NCI-H226 (cell line): ENCODE measurements at regions not wholly inside any gene's neighbourhood (a gene's known extent, or its start where the extent isn't known, plus 50 kb on each side); places are given as distances from the start of the nearest gene placed in this dataset.

Experiments
- DNase-seq: peaks from one replicate; pipeline ENCODE4 v3.0.0-alpha.2; 2015

DNA sequence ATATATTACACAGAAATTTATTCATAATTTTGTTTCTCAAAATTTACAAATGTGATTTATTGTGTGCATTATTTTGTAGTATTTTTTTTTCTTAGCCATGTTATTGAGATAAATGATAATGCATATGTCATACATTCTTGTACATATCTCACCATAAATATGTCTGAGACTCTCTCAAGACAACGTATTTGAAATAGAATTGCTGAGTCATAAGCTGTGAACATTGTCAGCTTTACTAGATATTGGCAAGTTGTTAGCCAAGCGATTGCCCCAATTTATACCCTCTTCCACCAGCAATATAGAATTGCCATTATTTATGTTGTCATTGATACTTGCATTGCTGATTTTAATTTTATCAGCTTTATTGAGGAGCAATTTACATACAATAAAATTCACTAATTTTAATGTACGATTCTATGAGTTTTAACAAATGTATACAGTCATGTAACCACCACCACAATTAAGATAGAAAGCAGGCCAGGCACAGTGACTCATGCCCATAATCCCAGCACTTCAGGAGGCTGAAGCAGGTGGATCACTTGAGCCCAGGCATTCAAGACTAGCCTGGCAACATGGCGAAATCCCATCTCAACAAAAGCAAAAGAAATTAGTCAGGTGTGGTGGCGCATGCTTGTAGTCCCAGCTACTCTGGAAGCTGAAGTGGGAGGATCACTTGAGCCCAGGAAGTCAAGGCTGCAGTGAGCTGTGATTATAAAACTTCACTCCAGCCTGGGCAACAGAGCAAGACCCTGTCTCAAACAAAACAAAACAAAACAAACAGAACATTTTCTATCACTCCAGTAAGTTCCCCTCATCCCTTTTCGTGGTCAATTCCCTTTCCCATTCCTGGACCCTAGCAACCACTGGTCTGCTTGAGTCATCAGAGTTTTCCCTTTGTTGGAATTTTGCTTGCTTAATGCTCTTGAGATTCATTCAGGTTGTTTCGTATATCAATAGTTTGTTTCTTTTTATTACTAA, 373.1 kb downstream of the MFSD1 start:
- DNase-seq: peak; percentile 45

DNA sequence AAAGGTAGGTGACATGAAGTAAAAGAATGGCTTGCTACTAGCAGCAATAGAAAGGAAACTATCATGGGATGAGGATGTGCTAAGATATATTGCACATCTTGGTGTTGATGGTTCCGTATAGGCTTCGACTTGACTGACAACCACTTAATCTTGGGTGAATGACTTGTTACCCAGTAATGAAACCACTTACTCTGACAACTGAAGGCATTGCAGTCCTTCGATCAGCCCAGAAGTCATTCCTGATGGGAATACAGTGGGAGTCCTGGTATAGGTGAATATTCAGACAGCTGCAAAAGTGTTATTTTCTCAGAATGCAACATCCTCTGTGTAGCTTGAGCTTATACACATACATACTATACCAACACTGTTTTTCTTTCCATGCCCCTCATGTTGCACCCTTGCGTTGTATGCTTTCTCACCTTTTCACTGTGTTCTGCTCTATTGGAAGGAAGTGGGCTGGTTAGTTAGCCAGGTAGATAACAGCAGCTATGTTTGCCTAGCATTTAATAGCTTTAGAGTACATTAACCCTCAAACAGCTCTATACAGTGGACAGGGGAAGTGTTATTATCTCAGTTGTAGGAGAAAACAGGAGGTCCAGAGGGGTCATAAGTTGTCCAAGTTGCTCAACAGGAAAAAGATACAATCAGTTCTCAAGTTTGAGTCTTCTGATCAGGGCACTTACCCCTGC, 376.5 kb downstream of the MFSD1 start:
- no peak for DNase-seq

GRCh38 chr3:159182961-159183360, 381.1 kb downstream of the MFSD1 start:
- no peak for DNase-seq

GRCh38 chr3:159185443-159186050, 383.7 kb downstream of the MFSD1 start:
- no peak for DNase-seq

DNA sequence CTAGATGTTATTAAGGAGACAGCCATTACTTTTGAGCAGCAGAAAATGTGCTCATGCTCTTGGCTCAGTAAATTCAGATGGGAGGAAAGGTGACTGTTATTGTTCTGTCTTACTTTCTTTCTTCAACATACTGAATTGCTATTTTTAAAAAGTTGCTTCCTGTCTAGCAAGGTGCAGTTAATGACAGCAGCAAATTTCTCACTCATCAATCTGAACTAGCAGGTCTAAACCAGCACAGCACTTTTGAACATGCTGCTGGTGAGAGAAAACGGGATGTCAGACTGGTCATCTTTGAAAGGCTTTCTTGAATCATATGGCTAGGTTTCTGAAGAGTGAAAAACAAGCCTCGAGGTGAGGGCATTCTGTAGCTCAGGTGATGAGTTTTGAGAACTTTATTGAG, 384.7 kb downstream of the MFSD1 start:
- no peak for DNase-seq

GRCh38 chr3:159187232-159187631, 385.4 kb downstream of the MFSD1 start:
- DNase-seq: no peak

DNA sequence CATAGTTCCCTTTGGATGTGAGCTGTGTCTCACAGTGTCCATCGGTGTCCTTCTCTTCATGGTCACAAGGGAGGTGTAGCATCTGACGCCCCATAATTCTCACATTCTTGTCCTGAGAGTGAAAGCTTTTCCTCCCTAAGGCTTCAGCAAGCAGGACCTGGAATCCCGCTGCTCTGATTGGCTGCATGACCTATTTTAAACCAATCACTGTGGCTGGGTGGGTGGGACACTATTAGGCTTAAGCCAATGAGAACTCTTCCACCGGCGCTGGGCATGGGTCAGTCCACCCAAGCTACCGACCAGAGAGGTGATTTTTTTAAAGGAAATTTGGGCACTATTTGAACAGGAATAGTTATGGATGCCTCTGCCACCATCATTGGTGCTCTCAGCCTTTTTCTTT, 385.9 kb downstream of the MFSD1 start:
- no peak for DNase-seq

DNA sequence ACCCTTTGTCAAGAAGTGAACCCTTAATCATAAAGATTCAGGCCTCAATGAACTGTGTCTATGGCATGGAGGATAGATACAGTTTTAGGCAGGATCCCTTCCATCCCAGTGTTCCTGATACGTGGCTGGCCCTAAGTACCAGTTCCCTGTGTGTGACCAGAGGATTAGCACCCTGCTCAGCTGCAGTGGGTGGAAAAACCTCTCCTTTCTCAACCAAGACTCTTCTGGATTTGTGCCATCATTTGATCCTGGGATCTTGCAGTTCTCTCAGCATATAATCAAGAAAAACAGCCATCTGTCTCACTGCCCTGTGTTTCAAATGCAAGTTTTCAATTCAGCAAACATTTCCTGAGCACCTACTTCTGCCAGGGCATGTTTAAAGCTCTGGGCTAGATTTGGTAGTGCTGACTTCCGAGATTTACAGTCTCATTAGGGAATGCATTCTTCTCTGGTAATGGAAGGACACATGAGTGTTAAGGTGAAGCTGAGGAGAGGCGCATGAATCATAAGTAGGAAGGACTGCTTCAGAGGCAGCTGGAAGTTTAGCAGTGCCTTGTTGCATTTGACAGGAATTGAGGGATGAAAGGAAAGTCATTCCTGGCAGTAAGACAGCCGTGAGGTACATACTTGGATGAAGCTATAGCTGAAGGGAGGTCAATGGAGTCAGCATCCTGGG, 388.3 kb downstream of the MFSD1 start:
- peak; percentile 79 for DNase-seq

- DNase-seq: peak; percentile 77
Measured at GRCh38 chr3:159191447-159191846, 389.6 kb downstream of the MFSD1 start.

- DNase-seq: peak; percentile 20
Measured at GRCh38 chr3:159196359-159196758, 394.5 kb downstream of the MFSD1 start.

- peak; percentile 86 for DNase-seq
Measured at GRCh38 chr3:159200176-159200575, 398.3 kb downstream of the MFSD1 start.

DNA sequence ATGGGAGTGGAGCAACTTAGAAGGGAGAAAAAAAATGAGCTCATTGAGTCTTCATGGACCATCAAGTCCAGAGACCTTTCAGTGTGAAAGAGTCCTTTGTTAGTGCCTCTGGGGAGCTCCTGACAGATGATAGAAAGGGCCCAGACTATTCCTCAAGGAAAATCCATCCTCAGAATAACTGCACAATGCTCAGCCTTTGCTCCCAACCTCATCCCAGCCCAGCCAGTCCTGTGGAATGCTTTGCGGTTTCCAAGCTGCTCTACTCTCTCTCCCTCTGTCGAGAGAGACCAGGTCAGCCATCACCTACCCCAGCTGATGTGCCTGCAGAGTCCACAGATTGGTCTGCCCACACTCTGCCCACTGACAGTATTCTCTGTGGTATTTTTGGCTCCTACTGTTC, 406.2 kb downstream of the MFSD1 start:
- DNase-seq: peak; percentile 58

- no peak for DNase-seq
Measured at GRCh38 chr3:159209459-159209858, 407.6 kb downstream of the MFSD1 start.

- DNase-seq: no peak
Measured at GRCh38 chr3:159210336-159210735, 408.5 kb downstream of the MFSD1 start.

DNA sequence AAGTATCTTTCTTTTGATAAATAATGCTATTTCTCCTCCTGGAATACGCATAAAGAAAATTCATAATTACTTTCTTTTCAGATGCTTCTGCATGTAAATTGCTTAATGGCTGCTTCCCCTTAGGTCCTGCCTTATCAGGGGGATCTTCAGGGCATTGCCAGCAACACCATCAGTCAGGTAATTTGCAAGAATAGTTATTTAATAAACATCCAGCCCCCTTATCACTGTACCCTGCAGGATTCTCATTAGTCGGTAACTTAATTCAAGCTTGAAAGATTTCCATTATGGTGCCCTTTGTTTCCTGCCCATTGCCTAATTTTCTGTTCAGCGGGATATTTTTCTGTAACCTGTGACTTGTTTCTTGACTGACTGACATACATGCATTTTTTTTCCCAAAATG, 414.5 kb downstream of the MFSD1 start:
- DNase-seq: no peak

DNA sequence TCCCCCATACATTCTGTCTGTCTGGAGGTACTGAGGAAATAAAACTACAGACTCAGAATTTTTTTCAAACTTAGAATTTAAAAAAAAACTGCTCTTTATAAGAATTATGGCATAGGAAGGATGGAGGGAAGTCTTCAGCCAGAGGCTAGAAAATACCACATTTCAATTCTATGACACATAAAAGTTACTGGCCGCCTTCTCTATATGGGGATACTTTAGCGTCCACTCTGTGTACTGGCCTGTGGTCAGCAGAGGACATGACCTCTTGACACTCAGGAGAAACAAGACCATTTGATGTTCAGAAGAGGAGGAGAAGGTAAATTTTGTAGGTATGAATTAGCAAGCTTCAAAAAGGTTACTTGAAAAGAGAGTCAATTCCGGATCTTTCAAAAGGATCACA, 417.4 kb downstream of the MFSD1 start:
- no peak for DNase-seq

GRCh38 chr3:159221335-159221734, 419.5 kb downstream of the MFSD1 start:
- no peak for DNase-seq

GRCh38 chr3:159229116-159229680, 427.3 kb downstream of the MFSD1 start:
- no peak for DNase-seq

DNA sequence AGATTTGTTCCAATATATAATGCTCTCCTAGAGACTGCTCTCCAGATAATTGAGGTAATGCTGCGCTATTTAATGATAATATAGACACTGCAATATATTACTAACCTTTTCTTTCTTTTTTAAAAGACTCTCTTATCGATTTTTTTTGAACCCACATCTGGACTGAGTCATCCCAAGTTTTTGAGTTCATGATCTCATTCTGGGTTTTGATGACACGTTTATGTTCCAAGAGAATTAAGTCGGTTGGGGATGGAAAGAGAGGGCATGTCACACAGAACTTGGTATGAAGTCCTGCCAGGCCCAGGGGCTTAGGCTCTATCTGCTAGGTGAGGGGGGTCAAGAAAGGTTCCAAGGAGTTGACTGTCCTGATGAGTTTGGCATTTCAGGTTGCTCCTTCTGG, 431.1 kb downstream of the MFSD1 start:
- DNase-seq: no peak

- DNase-seq: no peak
Measured at GRCh38 chr3:159233734-159234133, 431.9 kb downstream of the MFSD1 start.

DNA sequence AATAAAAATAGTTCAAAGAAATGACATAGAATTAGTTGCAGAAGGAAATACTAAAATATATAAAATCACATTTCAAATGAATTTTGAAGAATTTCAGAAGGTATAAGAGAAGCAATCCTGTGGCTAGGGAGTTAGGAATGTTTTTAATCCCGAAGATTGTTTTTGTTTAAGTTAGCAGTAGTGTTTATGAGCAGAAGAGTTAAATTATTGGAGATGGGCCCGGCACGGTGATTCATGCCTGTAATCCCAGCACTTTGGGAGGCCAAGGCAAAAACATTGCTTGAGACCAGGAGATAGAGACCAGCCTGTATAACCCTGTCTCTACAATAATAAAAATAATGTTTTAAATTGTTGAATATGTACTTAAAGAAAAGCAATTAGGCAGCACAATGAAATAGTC, 432.5 kb downstream of the MFSD1 start:
- no peak for DNase-seq

DNA sequence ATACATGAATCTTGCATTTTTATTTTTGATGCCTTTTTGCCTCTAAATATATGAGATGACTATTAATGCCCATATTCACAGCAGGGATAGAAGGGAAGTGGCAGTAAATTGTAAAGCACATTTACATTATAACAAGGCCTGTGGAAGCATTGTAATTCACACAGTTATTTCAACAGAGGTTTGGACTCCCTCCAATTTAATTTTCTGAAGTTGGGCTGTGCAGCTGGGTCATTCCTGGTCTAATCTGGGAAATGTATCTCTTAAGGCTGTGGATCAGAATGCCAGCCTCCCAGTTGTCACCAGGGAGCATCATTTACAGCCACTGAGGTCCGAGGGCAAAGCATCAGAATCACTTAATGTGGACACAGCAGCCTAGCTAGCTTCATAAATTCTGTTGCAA, 434.5 kb downstream of the MFSD1 start:
- DNase-seq: no peak

DNA sequence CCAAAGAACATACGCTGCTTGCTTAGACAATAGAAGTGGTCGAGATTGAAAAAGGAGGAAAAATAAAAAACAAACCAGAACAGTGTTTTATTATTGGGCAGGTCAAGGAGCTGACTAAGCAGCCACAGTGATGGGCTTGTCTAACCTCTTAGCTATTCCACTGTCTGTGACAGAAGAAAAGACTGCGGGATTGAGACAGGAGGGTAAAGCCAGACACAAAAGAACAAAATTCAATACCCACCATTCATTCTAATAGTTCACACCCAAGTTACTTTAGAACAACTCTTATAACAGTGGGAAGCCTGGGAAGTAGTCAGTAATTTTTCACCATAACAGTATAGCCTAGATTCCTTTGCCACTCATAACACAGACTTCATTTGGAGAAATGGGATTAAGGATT, 435.4 kb downstream of the MFSD1 start:
- no peak for DNase-seq
